ENCODE measurements at regions not wholly inside any gene's neighbourhood (a gene's known extent, or its start where the extent isn't known, plus 50 kb on each side); places are given as distances from the start of the nearest gene placed in this dataset.

GRCh38 chr9:107404161-107404560 lies 85.4 kb downstream of the KLF4 start:
- DNase-seq (no peak), ATAC-seq (no peak)
- H3K36me3 Mint-ChIP-seq (ENCODE audit: low read depth): no peaks in the 10 kb centered on the region
- H3K27me3 Mint-ChIP-seq: peaks cover 5% of the 10 kb centered on the region
- ChIA-PET CTCF (no interaction called here), POLR2A (no interaction called here)
- H3K27ac Mint-ChIP-seq: no peak overlapping the region
- no peaks in the 10 kb centered on the region for H3K9me3 Mint-ChIP-seq (ENCODE audit: low read depth)
- H3K4me3 Mint-ChIP-seq: no peak overlapping the region
- no peaks in the 10 kb centered on the region for H3K4me1 Mint-ChIP-seq
- intact Hi-C loops (cut with DNase I, micrococcal nuclease): no loop called here

DNA sequence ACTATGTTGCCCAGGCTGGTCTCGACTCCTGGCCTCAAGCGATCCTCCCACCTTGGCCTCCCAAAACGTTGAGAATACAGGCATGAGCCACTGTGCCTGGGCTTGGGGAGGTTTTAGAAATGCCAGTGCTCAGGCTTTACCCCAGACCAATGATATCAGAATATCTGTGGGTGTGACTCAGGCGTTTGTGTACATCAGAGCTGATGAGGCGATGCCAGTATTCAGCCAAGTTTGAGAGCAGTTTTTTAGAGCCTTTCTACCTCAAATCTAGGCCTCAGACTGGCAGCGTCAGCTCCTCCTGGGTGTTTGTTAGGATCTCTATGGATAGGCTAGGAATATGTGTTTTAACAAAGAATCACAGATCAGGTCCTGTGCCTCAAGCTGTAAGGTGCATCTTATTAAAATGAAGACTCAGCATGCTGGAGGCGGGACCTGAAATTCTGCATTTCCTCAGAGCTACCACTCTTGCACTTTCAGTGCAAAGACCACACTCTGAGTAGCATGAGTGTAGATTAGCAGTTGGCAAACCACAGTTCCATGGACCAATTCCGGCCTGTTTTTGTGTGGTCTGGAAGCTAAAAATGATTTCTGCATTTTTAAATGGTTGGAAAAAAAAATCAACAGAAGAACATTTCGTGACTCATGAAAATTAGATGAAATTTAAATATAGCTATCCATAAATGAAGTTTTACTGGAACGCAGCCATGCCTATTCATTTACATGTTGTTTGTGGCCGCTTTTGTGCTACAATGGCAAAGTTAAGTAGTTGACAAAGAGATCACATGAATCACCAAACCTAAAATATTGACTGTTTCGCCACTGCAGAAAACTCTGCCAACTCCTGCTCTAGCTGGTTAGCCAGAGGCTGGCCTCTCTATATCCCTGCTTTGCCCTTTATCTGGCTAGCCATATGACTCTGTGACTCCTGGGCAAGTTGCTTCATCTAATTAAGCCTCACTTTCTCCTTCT lies 92.2 kb downstream of the KLF4 start:
- DNase-seq (peak; percentile 7), ATAC-seq (no peak)
- intact Hi-C loops (cut with DNase I, micrococcal nuclease): no loop called here
- CTCF ChIA-PET: interaction anchor here (0.6 kb wide), 1 partner anchor 283 kb away, joined by 3 read pairs; no protein-coding TSS in a partner anchor
- no peaks in the 10 kb centered on the region for H3K4me1 Mint-ChIP-seq
- POLR2A ChIA-PET: no interaction called here
- no peak overlapping the region for H3K27ac Mint-ChIP-seq
- peaks cover 9% of the 10 kb centered on the region for H3K27me3 Mint-ChIP-seq
- H3K36me3 Mint-ChIP-seq (ENCODE audit: low read depth): no peaks in the 10 kb centered on the region
- H3K4me3 Mint-ChIP-seq: no peak overlapping the region
- no peaks in the 10 kb centered on the region for H3K9me3 Mint-ChIP-seq (ENCODE audit: low read depth)

DNA sequence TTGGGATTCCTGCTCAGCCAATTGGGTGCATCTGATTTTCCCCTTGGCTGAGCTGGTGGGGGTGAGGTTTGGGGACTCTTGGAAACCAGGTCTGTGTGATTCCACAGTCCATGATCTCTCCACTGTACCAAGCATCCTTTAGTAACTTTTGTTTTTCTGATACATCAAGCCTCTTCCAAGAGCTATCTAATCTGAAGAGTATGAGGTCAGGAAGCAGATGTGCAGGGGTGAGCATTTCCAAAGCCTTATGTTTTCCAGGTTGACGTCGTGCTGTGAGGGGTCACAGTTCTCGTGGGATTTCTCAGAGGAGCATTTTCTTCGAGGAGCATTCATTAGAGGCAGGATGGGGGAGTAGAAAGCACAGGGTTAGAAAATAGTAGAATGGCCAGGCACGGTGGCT lies 95.3 kb downstream of the KLF4 start:
- CTCF ChIA-PET: no interaction called here

GRCh38 chr9:107390778-107391177 lies 98.8 kb downstream of the KLF4 start:
- peaks cover 5% of the 10 kb centered on the region for H3K27me3 Mint-ChIP-seq
- H3K27ac Mint-ChIP-seq: no peak overlapping the region
- intact Hi-C loops (cut with DNase I, micrococcal nuclease): no loop called here
- no peaks in the 10 kb centered on the region for H3K36me3 Mint-ChIP-seq (ENCODE audit: low read depth)
- ChIA-PET CTCF (interaction anchor here (0.6 kb wide), 1 partner anchor 35 kb away, joined by 3 read pairs; no protein-coding TSS in a partner anchor), POLR2A (no interaction called here)
- ATAC-seq: no peak
- H3K9me3 Mint-ChIP-seq (ENCODE audit: low read depth): no peaks in the 10 kb centered on the region
- no peak for DNase-seq
- no peak overlapping the region for H3K4me3 Mint-ChIP-seq
- no peaks in the 10 kb centered on the region for H3K4me1 Mint-ChIP-seq

More for the DNA sequence above, 95.3 kb downstream of the KLF4 start:
- no peaks in the 10 kb centered on the region for H3K36me3 Mint-ChIP-seq (ENCODE audit: low read depth)
- no peaks in the 10 kb centered on the region for H3K4me1 Mint-ChIP-seq
- intact Hi-C loops (cut with DNase I, micrococcal nuclease): no loop called here
- H3K27me3 Mint-ChIP-seq: peaks cover 5% of the 10 kb centered on the region
- POLR2A ChIA-PET: no interaction called here
- no peak for ATAC-seq
- DNase-seq: no peak
- no peak overlapping the region for H3K4me3 Mint-ChIP-seq
- no peak overlapping the region for H3K27ac Mint-ChIP-seq
- H3K9me3 Mint-ChIP-seq (ENCODE audit: low read depth): no peaks in the 10 kb centered on the region

GRCh38 chr9:107390279-107390678 lies 99.3 kb downstream of the KLF4 start:
- no peak overlapping the region for H3K27ac Mint-ChIP-seq
- H3K9me3 Mint-ChIP-seq (ENCODE audit: low read depth): no peaks in the 10 kb centered on the region
- peaks cover 5% of the 10 kb centered on the region for H3K27me3 Mint-ChIP-seq
- intact Hi-C loops (cut with DNase I, micrococcal nuclease): no loop called here
- H3K4me1 Mint-ChIP-seq: no peaks in the 10 kb centered on the region
- no peak for DNase-seq
- no peak overlapping the region for H3K4me3 Mint-ChIP-seq
- H3K36me3 Mint-ChIP-seq (ENCODE audit: low read depth): no peaks in the 10 kb centered on the region
- no peak for ATAC-seq
- ChIA-PET CTCF (interaction anchor here (0.6 kb wide), 1 partner anchor 35 kb away, joined by 3 read pairs; no protein-coding TSS in a partner anchor), POLR2A (no interaction called here)

- peaks cover 7% of the 10 kb centered on the region for H3K27me3 Mint-ChIP-seq
- intact Hi-C loops (cut with DNase I, micrococcal nuclease): no loop called here
- DNase-seq (no peak), ATAC-seq (no peak)
- ChIA-PET CTCF (no interaction called here), POLR2A (no interaction called here)
- H3K4me1 Mint-ChIP-seq: no peaks in the 10 kb centered on the region
- H3K36me3 Mint-ChIP-seq (ENCODE audit: low read depth): no peaks in the 10 kb centered on the region
- H3K9me3 Mint-ChIP-seq (ENCODE audit: low read depth): no peaks in the 10 kb centered on the region
- H3K27ac Mint-ChIP-seq: no peak overlapping the region
- no peak overlapping the region for H3K4me3 Mint-ChIP-seq
These were observed 99.9 kb downstream of the KLF4 start for GRCh38 chr9:107389617-107390071.

GRCh38 chr9:107388890-107389289 lies 100.7 kb downstream of the KLF4 start:
- H3K4me3 Mint-ChIP-seq: no peak overlapping the region
- ATAC-seq (no peak), DNase-seq (no peak)
- H3K9me3 Mint-ChIP-seq (ENCODE audit: low read depth): no peaks in the 10 kb centered on the region
- H3K4me1 Mint-ChIP-seq: no peaks in the 10 kb centered on the region
- H3K27me3 Mint-ChIP-seq: peaks cover 12% of the 10 kb centered on the region
- no peak overlapping the region for H3K27ac Mint-ChIP-seq
- ChIA-PET POLR2A (no interaction called here), CTCF (no interaction called here)
- intact Hi-C loops (cut with DNase I, micrococcal nuclease): no loop called here
- H3K36me3 Mint-ChIP-seq (ENCODE audit: low read depth): no peaks in the 10 kb centered on the region

DNA sequence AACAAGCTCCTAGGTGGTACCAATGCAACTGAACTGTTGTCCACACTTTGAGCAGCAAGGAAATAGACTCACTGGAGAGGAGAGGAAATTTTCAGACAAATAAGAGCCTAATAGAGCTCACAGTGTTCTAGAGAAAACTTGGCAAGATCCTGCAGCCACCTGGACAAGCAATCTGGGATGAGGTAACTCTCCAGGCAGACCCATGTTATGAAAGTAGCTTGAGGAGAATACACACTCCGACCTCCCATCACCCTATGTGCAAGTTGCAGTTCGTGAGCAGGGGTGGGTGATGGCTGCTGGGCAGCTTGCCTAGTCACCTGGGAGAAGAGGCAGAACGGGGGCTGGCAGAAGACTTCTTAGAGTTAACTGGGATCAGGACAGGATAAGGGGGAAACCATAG lies 102.2 kb downstream of the KLF4 start:
- Mint-ChIP-seq H3K27me3 (peaks cover 12% of the 10 kb centered on the region), H3K27ac (no peak overlapping the region), H3K9me3 (ENCODE audit: low read depth) (no peaks in the 10 kb centered on the region), H3K4me3 (no peak overlapping the region), H3K4me1 (no peaks in the 10 kb centered on the region), H3K36me3 (ENCODE audit: low read depth) (no peaks in the 10 kb centered on the region)
- ATAC-seq (no peak), DNase-seq (no peak)
- POLR2A ChIA-PET: no interaction called here
- intact Hi-C loops (cut with DNase I, micrococcal nuclease): no loop called here
- CTCF ChIA-PET: no interaction called here

- ChIA-PET CTCF (no interaction called here), POLR2A (no interaction called here)
- no peak overlapping the region for H3K4me3 Mint-ChIP-seq
- H3K4me1 Mint-ChIP-seq: no peaks in the 10 kb centered on the region
- H3K27ac Mint-ChIP-seq: no peak overlapping the region
- no peaks in the 10 kb centered on the region for H3K36me3 Mint-ChIP-seq (ENCODE audit: low read depth)
- DNase-seq (no peak), ATAC-seq (no peak)
- no peaks in the 10 kb centered on the region for H3K9me3 Mint-ChIP-seq (ENCODE audit: low read depth)
- intact Hi-C loops (cut with DNase I, micrococcal nuclease): no loop called here
- peaks cover 14% of the 10 kb centered on the region for H3K27me3 Mint-ChIP-seq
These were observed 103.2 kb downstream of the KLF4 start for GRCh38 chr9:107386396-107386795.
